MM.1S (cell line): ENCODE measurements at regions not wholly inside any gene's neighbourhood (a gene's known extent, or its start where the extent isn't known, plus 50 kb on each side); places are given as distances from the start of the nearest gene placed in this dataset.
"Not testable (repeated sequence)": the region's sequence is repeated elsewhere in the genome, so short reads cannot be mapped to it uniquely, and the experiment has no call there.

Experiments used
- DNase-seq: peaks from one replicate; pipeline ENCODE4 v3.0.0-alpha.2; 2015
- H2AFZ ChIP-seq: fragments of 300-600 bp; sonication (generic); 2 replicates; pipeline ENCODE4 v1.6.0; 2016; ENCODE audit warnings: antibody characterized with exemption, low read length
- H3F3A ChIP-seq: fragments of 300-600 bp; sonication (generic); 2 replicates; pipeline ENCODE4 v1.6.1; 2016; ENCODE audit warnings: mild to moderate bottlenecking, antibody characterized with exemption, low read length, moderate library complexity, mixed read lengths; ENCODE audit not compliant: insufficient read depth
- H3K27ac ChIP-seq: fragments of 300-600 bp; sonication (generic); 2 replicates; pipeline ENCODE4 v1.5.1; 2016; ENCODE audit warnings: mild to moderate bottlenecking, low read length
- H3K27me3 ChIP-seq: fragments of 300-600 bp; sonication (generic); replicated peaks from 2 replicates; pipeline ENCODE4 v1.6.0; 2016; ENCODE audit warnings: low read length; ENCODE audit not compliant: insufficient read depth
- H3K36me3 ChIP-seq: fragments of 300-600 bp; sonication (generic); replicated peaks from 2 replicates; pipeline ENCODE4 v1.6.1; 2016; ENCODE audit warnings: mild to moderate bottlenecking, low read length, mixed read lengths; ENCODE audit not compliant: insufficient read depth
- H3K4me1 ChIP-seq: fragments of 300-600 bp; sonication (generic); 2 replicates; pipeline ENCODE4 v1.6.1; 2016; ENCODE audit warnings: low read length, mixed read lengths
- H3K4me2 ChIP-seq: fragments of 300-600 bp; sonication (generic); 2 replicates; pipeline ENCODE4 v1.6.0; 2016; ENCODE audit warnings: low read depth, low read length
- H3K4me3 ChIP-seq: fragments of 300-600 bp; sonication (generic); 2 replicates; pipeline ENCODE4 v1.5.1; 2016; ENCODE audit warnings: low read length, mixed read lengths
- H3K79me2 ChIP-seq: fragments of 300-600 bp; sonication (generic); 2 replicates; pipeline ENCODE4 v1.6.1; 2016; ENCODE audit warnings: mixed run types, low read length, mixed read lengths
- H3K9ac ChIP-seq: fragments of 300-600 bp; sonication (generic); 2 replicates; pipeline ENCODE4 v1.6.1; 2016; ENCODE audit warnings: low read length, mixed read lengths
- H3K9me2 ChIP-seq: fragments of 300-600 bp; sonication (generic); replicated peaks from 2 replicates; pipeline ENCODE4 v1.6.1; 2016; ENCODE audit warnings: mild to moderate bottlenecking, low read length, mixed read lengths; ENCODE audit not compliant: insufficient read depth
- H3K9me3 ChIP-seq: fragments of 300-600 bp; sonication (generic); replicated peaks from 2 replicates; pipeline ENCODE4 v1.6.1; 2016; ENCODE audit warnings: mild to moderate bottlenecking, low read length, mixed read lengths; ENCODE audit not compliant: insufficient read depth
- H4K20me1 ChIP-seq: fragments of 300-600 bp; sonication (generic); 2 replicates; pipeline ENCODE4 v1.6.1; 2016; ENCODE audit warnings: mild to moderate bottlenecking, low read length, moderate library complexity, mixed read lengths; ENCODE audit not compliant: insufficient read depth

DNA sequence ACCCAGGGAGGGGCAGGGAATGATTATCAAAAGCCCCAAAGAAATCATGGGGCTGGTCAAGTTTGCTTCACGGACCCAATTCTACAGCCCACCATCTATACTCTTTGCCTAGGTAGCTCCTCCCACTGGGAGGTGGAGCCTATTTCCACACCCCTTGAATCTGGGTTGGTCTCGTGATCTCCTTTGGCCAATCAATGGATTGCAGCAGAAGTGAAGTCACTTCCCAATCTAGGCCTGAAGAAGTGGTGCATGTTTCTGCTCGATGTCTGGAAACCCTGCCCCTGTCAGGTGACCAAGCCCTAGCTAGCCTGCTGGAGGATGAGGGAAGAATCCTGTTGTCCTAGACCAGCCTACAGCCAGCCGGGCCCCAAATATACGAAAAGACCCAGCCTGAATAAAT lies 86.3 kb upstream of the ADGRE5 start:
- not testable (repeated sequence) for H3K4me1 ChIP-seq, H3K9me2 ChIP-seq, H3K4me3 ChIP-seq, H2AFZ ChIP-seq, H3F3A ChIP-seq, H3K36me3 ChIP-seq, H3K9me3 ChIP-seq, H3K9ac ChIP-seq, DNase-seq, H3K79me2 ChIP-seq, H3K27ac ChIP-seq, H3K4me2 ChIP-seq, H4K20me1 ChIP-seq
- H3K27me3 ChIP-seq = peaks cover 45% of the 10 kb centered on the region

DNA sequence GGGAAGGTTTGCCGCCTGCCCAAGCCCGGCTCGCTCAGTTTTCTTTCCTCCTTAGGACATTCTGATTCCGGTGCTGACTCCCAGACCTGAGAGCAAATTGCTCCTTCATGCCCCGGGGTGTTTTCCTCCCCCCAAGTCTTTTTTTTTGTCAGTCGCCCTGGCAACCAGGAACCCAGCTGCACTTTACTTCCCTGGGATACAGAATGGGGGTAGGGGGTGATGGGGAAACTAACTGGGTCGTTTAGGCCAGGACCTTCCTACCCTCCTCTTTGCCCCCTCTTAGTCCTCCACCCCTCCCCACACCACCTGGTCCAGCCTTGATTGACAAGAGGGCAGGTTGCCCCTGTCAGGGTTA lies 87.5 kb upstream of the ADGRE5 start:
- not testable (repeated sequence) for H3K27ac ChIP-seq, H3K9ac ChIP-seq, H3K4me1 ChIP-seq, H3K9me3 ChIP-seq, H3K36me3 ChIP-seq, H2AFZ ChIP-seq, DNase-seq, H3K9me2 ChIP-seq, H3K4me2 ChIP-seq, H4K20me1 ChIP-seq, H3F3A ChIP-seq, H3K79me2 ChIP-seq, H3K4me3 ChIP-seq
- H3K27me3 ChIP-seq = peaks cover 35% of the 10 kb centered on the region

DNA sequence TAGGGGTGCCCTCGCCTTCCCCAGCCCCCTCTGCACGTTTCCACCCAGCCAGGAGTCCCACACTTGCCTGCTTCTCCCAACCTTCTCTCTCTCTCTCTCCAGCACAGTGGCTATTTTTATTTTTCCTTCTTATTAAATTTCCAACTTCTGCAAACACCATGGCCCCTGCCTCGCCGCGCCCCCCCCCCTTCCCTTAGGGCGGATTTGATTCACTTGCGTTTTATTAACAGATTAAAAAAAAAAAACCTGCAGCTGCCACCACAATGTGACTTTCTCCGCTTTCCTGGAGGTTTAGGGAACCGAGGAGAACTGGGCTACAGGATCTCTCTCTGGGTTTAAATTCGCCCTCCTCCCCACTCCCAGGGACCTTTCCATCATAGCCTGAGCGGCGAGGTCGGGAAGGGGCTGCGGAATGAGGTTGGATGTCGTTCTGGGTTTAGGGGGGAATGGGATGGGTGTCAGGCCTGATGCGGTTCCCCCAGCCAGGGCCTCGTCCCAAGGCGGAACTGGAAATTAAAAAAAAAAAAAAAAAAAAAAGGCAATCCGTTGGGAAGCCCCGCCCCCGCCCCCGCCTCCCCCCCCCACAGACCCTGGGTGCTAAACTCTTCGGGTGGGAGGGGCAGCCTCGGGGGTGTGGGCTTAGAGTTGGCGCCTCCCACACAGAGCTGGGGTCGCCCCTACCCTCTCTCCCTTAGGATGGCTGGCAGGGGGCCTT lies 87.3 kb upstream of the ADGRL1 start:
- H3K9me3 ChIP-seq, H3K9ac ChIP-seq, H3K4me3 ChIP-seq, H2AFZ ChIP-seq, H3K27ac ChIP-seq, H3F3A ChIP-seq, H3K36me3 ChIP-seq, H4K20me1 ChIP-seq, DNase-seq, H3K4me1 ChIP-seq, H3K9me2 ChIP-seq, H3K79me2 ChIP-seq, H3K4me2 ChIP-seq: not testable (repeated sequence)
- peaks cover 35% of the 10 kb centered on the region for H3K27me3 ChIP-seq

DNA sequence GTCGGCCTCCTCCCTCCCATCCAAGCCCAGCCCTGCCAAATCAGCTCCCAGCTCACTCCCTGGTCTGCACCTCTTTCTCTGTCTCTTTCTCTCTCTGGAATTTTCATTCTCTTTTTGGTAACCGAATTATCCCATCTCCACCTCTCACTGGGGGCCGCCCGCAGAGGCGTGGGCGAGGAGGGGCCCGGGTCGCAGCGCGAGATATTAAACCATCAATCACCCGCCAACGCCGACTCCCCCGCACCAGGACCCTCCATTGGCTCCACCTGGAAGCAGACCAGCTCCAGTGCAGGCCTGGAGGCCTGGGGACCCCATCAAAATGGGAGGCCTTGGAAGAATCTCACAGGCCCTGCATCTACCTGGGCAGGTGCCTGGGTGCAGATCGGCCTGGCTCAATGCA lies 83.8 kb upstream of the ADGRL1 start:
- not testable (repeated sequence) for H3K36me3 ChIP-seq, DNase-seq, H2AFZ ChIP-seq, H3K79me2 ChIP-seq, H3F3A ChIP-seq, H3K4me3 ChIP-seq, H3K4me2 ChIP-seq, H3K27ac ChIP-seq, H3K9me2 ChIP-seq, H3K4me1 ChIP-seq, H3K9ac ChIP-seq, H3K9me3 ChIP-seq, H4K20me1 ChIP-seq
- H3K27me3 ChIP-seq = peaks cover 11% of the 10 kb centered on the region

GRCh38 chr19:14287837-14288236 lies 81.9 kb upstream of the ADGRL1 start:
- H3K4me2 ChIP-seq, H3K36me3 ChIP-seq, H3K4me1 ChIP-seq, DNase-seq, H4K20me1 ChIP-seq, H3K27ac ChIP-seq, H2AFZ ChIP-seq, H3K79me2 ChIP-seq, H3K9me2 ChIP-seq, H3K4me3 ChIP-seq, H3F3A ChIP-seq, H3K9ac ChIP-seq, H3K9me3 ChIP-seq: not testable (repeated sequence)
- H3K27me3 ChIP-seq = peaks cover 11% of the 10 kb centered on the region

DNA sequence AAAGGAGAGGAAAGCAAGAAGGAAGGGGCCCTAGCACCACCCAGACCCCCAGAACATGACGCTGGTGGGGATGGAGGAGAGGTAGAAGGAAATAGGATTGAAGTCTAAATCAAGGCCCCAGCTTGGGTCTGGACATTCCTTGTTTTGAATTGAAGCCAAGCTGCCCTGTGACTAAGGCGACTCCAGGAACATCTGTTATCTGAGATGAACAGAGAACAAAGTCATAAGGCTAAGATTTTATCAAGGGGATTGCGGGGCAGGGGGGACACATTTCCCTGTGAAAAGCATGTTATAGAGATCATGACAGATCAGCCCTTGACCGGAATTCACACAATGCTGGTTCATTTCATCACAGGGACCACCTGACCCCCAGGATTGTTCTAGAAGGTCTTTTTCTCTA lies 80.6 kb upstream of the ADGRL1 start:
- H3K36me3 ChIP-seq, H3K79me2 ChIP-seq, H3K4me3 ChIP-seq, DNase-seq, H3K4me2 ChIP-seq, H3K9me3 ChIP-seq, H3F3A ChIP-seq, H2AFZ ChIP-seq, H3K9ac ChIP-seq, H3K9me2 ChIP-seq, H3K4me1 ChIP-seq, H3K27ac ChIP-seq, H4K20me1 ChIP-seq: not testable (repeated sequence)
- H3K27me3 ChIP-seq = peaks cover 17% of the 10 kb centered on the region

GRCh38 chr19:14285726-14286125 lies 79.8 kb upstream of the ADGRL1 start:
- peaks cover 19% of the 10 kb centered on the region for H3K27me3 ChIP-seq
- H4K20me1 ChIP-seq, H3K9me2 ChIP-seq, DNase-seq, H2AFZ ChIP-seq, H3K9me3 ChIP-seq, H3K4me1 ChIP-seq, H3K4me3 ChIP-seq, H3K79me2 ChIP-seq, H3K36me3 ChIP-seq, H3K9ac ChIP-seq, H3F3A ChIP-seq, H3K27ac ChIP-seq, H3K4me2 ChIP-seq: not testable (repeated sequence)

- not testable (repeated sequence) for H3K4me1 ChIP-seq, H3K9ac ChIP-seq, H3K36me3 ChIP-seq, H3K9me2 ChIP-seq, H3K4me3 ChIP-seq, H3K27ac ChIP-seq, H3K79me2 ChIP-seq, H4K20me1 ChIP-seq, H2AFZ ChIP-seq, H3F3A ChIP-seq, H3K9me3 ChIP-seq
- Histone ChIP-seq H3K4me2 (peak overlapping the region; percentile 16), H3K27me3 (peaks cover 36% of the 10 kb centered on the region)
- peak; percentile 52 for DNase-seq
Measured at GRCh38 chr19:14283813-14284520, 78.0 kb upstream of the ADGRL1 start.
